ENCODE measurements at regions not wholly inside any gene's neighbourhood (a gene's known extent, or its start where the extent isn't known, plus 50 kb on each side); places are given as distances from the start of the nearest gene placed in this dataset.
"Not testable (repeated sequence)": the region's sequence is repeated elsewhere in the genome, so short reads cannot be mapped to it uniquely, and the experiment has no call there.

DNA sequence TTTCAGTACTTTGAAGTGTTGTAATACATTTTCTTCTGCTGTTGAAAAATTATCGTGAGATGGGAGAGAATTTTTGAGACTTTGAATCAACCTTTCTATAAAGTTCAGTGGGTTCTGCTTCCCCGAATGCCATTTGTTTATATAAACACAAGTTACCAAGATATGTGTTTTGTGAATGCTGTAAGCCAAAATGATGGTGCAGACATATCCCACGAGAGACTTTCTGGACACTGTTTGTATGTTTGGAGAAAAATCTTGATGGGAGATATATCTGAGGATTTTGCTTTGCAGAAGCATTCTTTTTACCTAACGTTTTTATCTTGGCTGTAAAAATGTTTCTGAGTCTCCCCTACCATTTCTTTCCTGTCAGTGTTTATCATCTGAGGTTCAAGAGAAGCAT, 526.6 kb upstream of the ZNF717 start:
- H3K4me3 ChIP-seq (ENCODE audit: low read depth, low read length): no peak overlapping the region

- not testable (repeated sequence) for H3K4me3 ChIP-seq (ENCODE audit: low read depth, low read length)
Measured at GRCh38 chr3:76315906-76316305, 530.6 kb upstream of the ZNF717 start.

DNA sequence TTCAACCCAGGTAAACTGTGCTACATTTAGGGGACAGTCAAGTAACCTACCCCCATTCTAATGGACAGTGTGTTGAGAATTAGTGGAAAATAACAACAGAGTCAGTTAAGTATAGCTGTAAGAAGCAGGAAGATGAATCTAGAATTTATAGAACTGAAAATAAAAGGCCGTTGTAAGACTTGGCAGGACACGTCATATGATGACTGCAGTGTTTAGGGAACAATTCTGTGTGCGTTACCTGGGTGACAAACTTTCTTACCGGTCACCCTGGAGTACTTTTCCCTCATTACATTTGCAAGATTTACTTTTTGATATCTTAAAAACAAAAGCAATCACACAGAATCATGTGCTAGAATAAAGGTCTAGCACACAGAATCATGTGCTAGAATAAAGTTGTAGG, 536.3 kb upstream of the ZNF717 start:
- H3K4me3 ChIP-seq (ENCODE audit: low read depth, low read length): no peak overlapping the region

- H3K4me3 ChIP-seq (ENCODE audit: low read depth, low read length): no peak overlapping the region
Measured at GRCh38 chr3:76324101-76324500, 538.8 kb upstream of the ZNF717 start.

GRCh38 chr3:76345878-76346277, 560.5 kb upstream of the ZNF717 start:
- no peak overlapping the region for H3K4me3 ChIP-seq (ENCODE audit: low read depth, low read length)

DNA sequence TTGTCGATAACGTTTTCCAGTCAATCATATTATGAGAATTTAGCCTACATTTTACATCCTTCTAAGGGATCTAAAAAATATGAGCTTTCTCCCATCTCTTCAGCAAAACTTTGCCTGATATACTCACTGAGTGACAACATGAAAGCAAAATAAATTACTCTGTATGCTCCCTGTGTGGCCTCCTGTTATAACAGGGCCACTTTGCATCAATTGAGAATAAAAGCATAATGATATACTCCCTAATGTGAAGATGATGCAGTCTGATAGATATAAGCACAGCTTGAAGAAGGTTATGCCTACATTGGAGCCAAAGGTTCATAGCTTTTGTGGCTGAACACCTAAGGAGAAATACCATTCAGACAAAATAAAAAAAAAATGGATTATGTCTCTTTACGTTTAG, 561.3 kb upstream of the ZNF717 start:
- H3K4me3 ChIP-seq (ENCODE audit: low read depth, low read length): no peak overlapping the region

DNA sequence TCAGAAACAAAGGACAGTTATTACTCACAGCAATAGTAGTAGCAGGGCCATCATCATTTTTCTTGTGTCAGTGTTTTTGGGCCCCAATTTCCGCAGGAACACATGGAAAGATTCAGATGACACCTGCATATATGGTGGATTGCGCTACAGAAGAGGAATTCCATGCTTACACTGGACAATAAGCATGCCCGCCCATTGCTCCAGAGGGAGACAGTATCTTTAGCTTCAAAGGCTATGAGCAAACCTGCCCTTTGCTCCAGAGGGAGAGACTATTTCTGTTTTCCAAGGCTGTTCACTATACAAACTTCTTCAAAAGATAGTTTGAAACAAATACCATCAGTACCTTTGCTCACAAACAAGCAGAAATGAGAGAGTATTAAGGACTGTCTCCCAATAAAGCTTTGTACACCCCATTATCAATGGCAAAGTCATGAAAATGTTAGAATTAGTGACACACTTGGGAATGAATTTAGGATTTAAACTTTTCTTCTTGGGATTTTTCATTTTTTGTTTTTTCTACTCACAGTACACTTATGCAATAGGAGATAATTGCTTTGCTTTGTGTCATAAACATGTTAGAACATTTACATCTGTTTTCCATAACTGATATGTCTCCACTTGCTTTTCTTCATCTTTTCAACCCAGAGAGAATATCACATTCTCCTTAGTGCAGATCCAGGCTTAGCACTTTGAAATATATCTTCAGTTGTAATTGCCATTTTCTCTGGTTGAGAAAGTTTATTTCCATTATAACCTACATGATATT, 564.5 kb upstream of the ZNF717 start:
- no peak overlapping the region for H3K4me3 ChIP-seq (ENCODE audit: low read depth, low read length)

GRCh38 chr3:76352051-76352450, 566.7 kb upstream of the ZNF717 start:
- H3K4me3 ChIP-seq (ENCODE audit: low read depth, low read length): no peak overlapping the region

GRCh38 chr3:76352511-76353284, 567.3 kb upstream of the ZNF717 start:
- H3K4me3 ChIP-seq (ENCODE audit: low read depth, low read length): no peak overlapping the region

- H3K4me3 ChIP-seq (ENCODE audit: low read depth, low read length): no peak overlapping the region
Measured at GRCh38 chr3:76353683-76354082, 568.3 kb upstream of the ZNF717 start.

DNA sequence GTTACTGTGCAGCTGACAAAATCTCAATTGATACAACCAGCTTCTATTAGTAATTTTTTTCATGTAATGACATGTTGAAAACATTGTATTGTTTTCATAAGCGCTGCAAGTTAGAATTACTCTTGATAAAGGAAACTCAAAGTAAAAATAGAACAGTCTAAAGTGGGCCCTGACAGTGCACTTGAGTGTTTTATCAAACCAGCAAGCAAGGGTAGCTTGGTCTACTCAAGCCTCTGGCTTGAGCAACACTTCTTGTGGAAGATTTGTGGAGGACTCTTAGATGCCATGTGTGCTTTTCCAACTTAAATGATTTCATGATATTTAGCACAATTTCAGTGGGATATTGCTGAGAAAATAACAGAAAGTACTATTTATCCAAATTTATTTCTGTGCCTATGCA, 575.7 kb upstream of the ZNF717 start:
- no peak overlapping the region for H3K4me3 ChIP-seq (ENCODE audit: low read depth, low read length)

DNA sequence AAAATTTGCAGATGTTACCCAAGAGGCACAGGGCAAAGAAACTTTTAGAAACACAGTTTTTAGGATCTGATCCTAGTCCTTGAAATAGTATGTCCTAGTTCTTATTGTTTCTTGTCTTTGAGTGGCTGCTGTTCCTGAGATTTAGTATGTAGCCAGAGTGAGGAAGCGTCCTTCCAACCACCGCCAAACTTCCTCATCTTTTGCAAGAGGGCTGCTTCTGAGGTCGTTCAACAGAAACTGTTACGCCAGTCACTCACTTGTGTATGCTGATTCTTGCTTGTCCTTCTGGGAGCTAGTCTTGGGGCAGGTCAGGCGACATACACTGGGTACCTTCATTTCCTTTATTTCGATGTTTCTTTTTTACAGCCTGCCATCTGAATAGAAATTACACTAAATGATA, 577.3 kb upstream of the ZNF717 start:
- no peak overlapping the region for H3K4me3 ChIP-seq (ENCODE audit: low read depth, low read length)

DNA sequence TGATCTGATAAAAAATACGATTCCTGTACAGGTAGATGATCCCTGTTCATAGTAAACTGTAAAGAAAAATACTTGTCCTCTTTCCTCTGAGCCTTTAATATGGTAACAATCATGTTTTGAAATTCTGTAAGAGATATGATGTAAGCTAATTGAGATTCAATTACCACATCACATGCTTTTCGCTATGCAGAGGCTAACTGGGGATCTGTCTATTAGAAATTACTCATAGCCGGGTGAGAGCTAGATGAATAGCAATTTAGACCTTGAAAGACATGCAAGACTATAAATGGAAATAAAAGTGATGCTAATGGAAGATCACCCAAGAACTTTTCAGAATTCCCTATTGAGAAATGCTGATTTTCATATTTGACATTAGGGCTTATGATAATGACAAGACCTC, 579.9 kb upstream of the ZNF717 start:
- no peak overlapping the region for H3K4me3 ChIP-seq (ENCODE audit: low read depth, low read length)

DNA sequence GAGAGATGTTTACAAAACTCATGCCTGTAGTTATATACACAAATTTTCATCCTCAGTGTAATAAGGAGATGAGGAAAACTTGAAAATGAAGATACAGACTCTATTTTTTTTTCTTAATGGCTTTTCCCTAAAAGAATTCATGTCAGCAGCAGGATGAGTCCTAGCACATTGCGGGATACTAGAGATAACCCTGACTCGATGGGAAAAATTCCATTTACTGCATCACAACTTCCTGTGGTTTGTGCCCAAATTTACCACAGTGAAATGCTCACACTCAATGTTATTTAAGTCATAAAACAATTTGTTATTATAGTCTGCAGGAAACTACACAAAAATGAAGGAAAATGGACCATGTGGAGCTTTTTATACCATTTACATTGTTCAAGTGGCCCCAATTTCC, 581.9 kb upstream of the ZNF717 start:
- no peak overlapping the region for H3K4me3 ChIP-seq (ENCODE audit: low read depth, low read length)

DNA sequence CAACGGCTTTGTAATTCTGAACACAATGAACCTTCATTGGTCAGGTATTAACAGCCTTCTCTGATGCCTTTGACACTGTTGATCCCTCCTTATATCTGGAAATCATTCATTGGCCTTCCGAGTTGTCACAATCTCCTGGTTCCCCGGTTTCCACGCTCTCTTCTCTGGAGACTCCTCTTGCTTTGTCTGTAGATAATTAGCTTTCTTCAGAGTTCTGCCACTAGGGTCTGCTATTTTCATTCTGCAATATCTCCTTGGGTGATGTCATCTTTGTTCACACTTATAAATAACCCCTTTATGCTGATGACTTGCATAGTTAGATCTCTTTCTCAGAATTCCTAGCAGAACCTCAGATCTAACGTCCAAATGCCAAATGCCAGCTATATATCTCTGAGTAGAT, 583.8 kb upstream of the ZNF717 start:
- H3K4me3 ChIP-seq (ENCODE audit: low read depth, low read length): no peak overlapping the region

- no peak overlapping the region for H3K4me3 ChIP-seq (ENCODE audit: low read depth, low read length)
Measured at GRCh38 chr3:76370749-76371520, 585.6 kb upstream of the ZNF717 start.

- H3K4me3 ChIP-seq (ENCODE audit: low read depth, low read length): no peak overlapping the region
Measured at GRCh38 chr3:76372497-76372896, 587.1 kb upstream of the ZNF717 start.

- no peak overlapping the region for H3K4me3 ChIP-seq (ENCODE audit: low read depth, low read length)
Measured at GRCh38 chr3:76377074-76377473, 591.7 kb upstream of the ZNF717 start.

DNA sequence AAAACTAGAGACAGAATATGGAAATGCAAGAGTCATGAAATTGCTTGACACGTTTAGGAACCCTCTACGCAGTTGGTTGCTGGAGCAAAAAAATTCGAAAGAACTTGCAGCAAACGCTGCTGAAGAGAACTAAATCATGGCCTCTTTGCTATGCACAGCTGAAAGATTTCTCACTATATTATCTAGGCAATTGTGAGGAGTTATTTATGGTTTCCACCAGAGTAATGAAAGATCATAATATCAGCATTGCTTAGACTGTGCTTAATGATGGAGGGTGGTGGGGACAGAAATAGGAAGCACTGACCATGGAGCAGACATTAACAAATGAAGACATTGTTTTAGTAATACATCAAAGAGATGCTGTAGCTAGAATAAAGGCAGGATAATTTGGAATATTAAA, 593.4 kb upstream of the ZNF717 start:
- no peak overlapping the region for H3K4me3 ChIP-seq (ENCODE audit: low read depth, low read length)

DNA sequence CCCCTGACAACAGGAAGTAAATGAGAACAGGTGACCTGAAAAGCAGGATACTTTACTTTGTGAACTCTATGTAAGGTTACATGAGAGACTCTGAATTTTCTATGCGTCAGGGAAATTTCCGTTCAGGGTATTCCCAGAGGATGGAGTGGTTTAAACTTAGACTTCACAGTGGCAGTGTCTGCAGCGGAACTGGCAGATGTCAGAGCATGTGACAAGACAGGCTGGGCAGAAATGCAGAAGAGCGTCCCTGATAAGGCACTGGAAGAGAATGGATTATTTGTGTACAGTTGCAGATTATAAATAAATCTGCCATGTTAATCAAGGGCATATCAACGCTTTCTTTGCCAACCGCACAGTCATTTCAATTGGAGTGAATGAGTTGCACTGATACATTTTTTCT, 598.4 kb upstream of the ZNF717 start:
- no peak overlapping the region for H3K4me3 ChIP-seq (ENCODE audit: low read depth, low read length)

DNA sequence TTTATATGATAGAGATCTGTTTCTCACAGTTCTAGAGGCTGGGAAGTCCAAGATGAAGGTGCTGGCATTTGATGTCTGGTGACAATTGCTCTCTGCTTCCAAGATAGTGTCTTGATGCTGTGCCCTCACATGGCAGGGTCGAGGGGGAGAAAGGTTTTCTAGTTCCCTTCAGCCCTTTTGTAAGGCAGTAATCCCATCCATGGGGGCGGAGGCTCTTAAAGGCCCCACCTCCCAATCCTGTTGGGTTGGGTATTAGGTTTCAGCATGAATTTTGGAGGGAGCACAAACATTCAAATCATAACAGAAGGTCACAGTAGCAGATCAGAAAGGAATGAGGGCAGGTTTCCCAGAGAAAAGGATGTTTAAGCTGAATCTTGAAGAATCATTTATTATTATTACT, 601.7 kb upstream of the ZNF717 start:
- no peak overlapping the region for H3K4me3 ChIP-seq (ENCODE audit: low read depth, low read length)

DNA sequence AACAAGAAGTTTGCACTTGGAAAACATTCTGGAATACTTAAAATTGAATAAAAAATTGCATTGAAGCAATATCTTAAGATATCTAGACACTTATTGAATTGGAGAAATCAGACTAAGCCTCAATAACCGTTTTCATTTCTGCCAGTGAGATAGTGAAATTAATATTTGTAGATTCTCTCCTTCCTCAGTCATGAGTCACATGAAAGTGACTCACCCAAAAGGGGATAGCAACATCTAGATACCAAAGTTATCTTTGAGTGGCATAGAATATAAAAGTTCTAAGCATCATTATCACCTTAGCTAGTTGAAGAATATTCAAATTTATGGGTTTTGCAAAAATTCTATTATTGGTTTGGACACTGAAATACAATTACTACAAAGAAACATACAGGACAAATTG, 614.8 kb upstream of the ZNF717 start:
- H3K4me3 ChIP-seq (ENCODE audit: low read depth, low read length): no peak overlapping the region

Measured in iPS-11a (cell line).